Gastroesophageal sphincter (tissue), 4 donors: ENCODE measurements at regions not wholly inside any gene's neighbourhood (a gene's known extent, or its start where the extent isn't known, plus 50 kb on each side); places are given as distances from the start of the nearest gene placed in this dataset.

Experiments used
- ATAC-seq: fragments of 150-250 bp; one replicate; pipeline ENCODE4 v1.9.1; 2016; ENCODE audit warnings: mild to moderate bottlenecking, moderate library complexity
- H3K27ac ChIP-seq, 4 donors: fragments of 200-600 bp; sonication (generic) in 3 of 4; 1 replicate in 3 of 4; 2 replicates in 1 of 4; pipeline ENCODE4 v1.5.1; 2016 to 2019
- H3K27me3 ChIP-seq: fragments of 200-600 bp; sonication (generic); one replicate; pipeline ENCODE4 v1.5.1; 2019
- H3K36me3 ChIP-seq, 2 donors: fragments of 200-600 bp; sonication (generic); one replicate each; pipeline ENCODE4 v1.5.1; 2019; ENCODE audit warnings: control low read depth in 1 of 2
- H3K4me1 ChIP-seq, 3 donors: fragments of 200-600 bp; sonication (generic); 1 replicate in 2 of 3; 2 replicates in 1 of 3; pipeline ENCODE4 v1.5.1; 2016 to 2019; ENCODE audit warnings: control low read depth in 2 of 3
- H3K4me3 ChIP-seq, 2 donors: fragments of 200-600 bp; sonication (generic); one replicate each; pipeline ENCODE4 v1.5.1; 2019; ENCODE audit warnings: mild to moderate bottlenecking in 1 of 2, moderate library complexity in 1 of 2
- H3K9me3 ChIP-seq, 3 donors: fragments of 200-600 bp; sonication (generic); one replicate each; pipeline ENCODE4 v1.5.1; 2017 to 2019; ENCODE audit warnings: control low read depth in 2 of 3
- CTCF ChIP-seq, 4 experiments: fragments of 200-600 bp in 2 of 4; fragments of 450-650 bp in 2 of 4; sonication (generic) in 1 of 4; IDR thresholded peaks; one replicate each; pipeline ENCODE4 v1.5.1; 2017 to 2019; ENCODE audit warnings: antibody characterized with exemption in 4 of 4, mild to moderate bottlenecking in 2 of 4, moderate library complexity in 2 of 4
- EP300 ChIP-seq: sonication (generic); formaldehyde crosslinking; IDR thresholded peaks from one replicate; pipeline ENCODE4 v1.6.1; 2017; ENCODE audit warnings: antibody characterized with exemption, mild to moderate bottlenecking
- POLR2A ChIP-seq, 2 donors: fragments of 450-650 bp; IDR thresholded peaks; one replicate each; pipeline ENCODE4 v1.6.1; 2017; ENCODE audit warnings: antibody characterized with exemption in 2 of 2, mild to moderate bottlenecking in 2 of 2, moderate library complexity in 1 of 2
- POLR2AphosphoS5 ChIP-seq: sonication (generic); formaldehyde crosslinking; IDR thresholded peaks from one replicate; pipeline ENCODE4 v1.6.1; 2017; ENCODE audit warnings: antibody characterized with exemption
- WGBS, 2 donors: methylation state at CpG; one replicate each; pipeline ENCODE4 v1.1.5; 2018; ENCODE audit warnings: low coverage in 1 of 2; 5-methylcytosine and 5-hydroxymethylcytosine counted together

GRCh38 chr4:157824021-157824420 is 348.8 kb downstream of the GASK1B start:
- no peak for ATAC-seq
- WGBS, 2 donors, result no CpG with 5 or more reads among the region's 8 CpGs
- Histone ChIP-seq H3K4me3 (no peak overlapping the region), H3K4me1 (no peaks in the 10 kb centered on the region), H3K27me3 (no peaks in the 10 kb centered on the region), H3K9me3 (peaks cover 0 to 7% (median 0%) of the 10 kb centered on the region in 3 donors), H3K27ac (no peak overlapping the region), H3K36me3 (no peaks in the 10 kb centered on the region)
- TF ChIP-seq CTCF (IDR thresholded peaks at IDR 0.05), result no peak
- no peak for TF ChIP-seq EP300
- no peak for TF ChIP-seq POLR2AphosphoS5
- TF ChIP-seq POLR2A (IDR thresholded peaks at IDR 0.05), result no peak

GRCh38 chr4:157821814-157822213 is 351.0 kb downstream of the GASK1B start:
- ATAC-seq, result no peak
- TF ChIP-seq POLR2A (IDR thresholded peaks at IDR 0.05), result no peak
- TF ChIP-seq POLR2AphosphoS5, result no peak
- TF ChIP-seq EP300, result no peak
- no peak for TF ChIP-seq CTCF (IDR thresholded peaks at IDR 0.05)
- 54% methylated on average over 3 of the region's 15 CpGs; no CpG with 5 or more reads in 1 of the 2 donors for WGBS, 2 donors

GRCh38 chr4:157819693-157820464 is 352.9 kb downstream of the GASK1B start:
- no peak for ATAC-seq
- TF ChIP-seq CTCF (IDR thresholded peaks at IDR 0.05), result no peak
- no peaks in the 10 kb centered on the region for H3K27me3 ChIP-seq

More at GRCh38 chr4:157821814-157822213, 351.0 kb downstream of the GASK1B start:
- H3K4me1 ChIP-seq, result no peaks in the 10 kb centered on the region
- no peaks in the 10 kb centered on the region for H3K36me3 ChIP-seq
- no peak overlapping the region for H3K27ac ChIP-seq
- H3K9me3 ChIP-seq, result peaks cover 0 to 7% (median 0%) of the 10 kb centered on the region in 3 donors
- no peaks in the 10 kb centered on the region for H3K27me3 ChIP-seq
- no peak overlapping the region for H3K4me3 ChIP-seq

GRCh38 chr4:157818946-157819692 is 353.7 kb downstream of the GASK1B start:
- Histone ChIP-seq H3K36me3 (no peaks in the 10 kb centered on the region), H3K27ac (no peak overlapping the region), H3K27me3 (no peaks in the 10 kb centered on the region), H3K4me3 (no peak overlapping the region), H3K9me3 (no peaks in the 10 kb centered on the region), H3K4me1 (no peaks in the 10 kb centered on the region)
- no peak for TF ChIP-seq POLR2A (IDR thresholded peaks at IDR 0.05)
- WGBS, 2 donors, result 95% methylated on average over 10 of the region's 20 CpGs; no CpG with 5 or more reads in 1 of the 2 donors
- no peak for ATAC-seq

More at GRCh38 chr4:157819693-157820464, 352.9 kb downstream of the GASK1B start:
- Histone ChIP-seq H3K36me3 (no peaks in the 10 kb centered on the region), H3K27ac (no peak overlapping the region), H3K9me3 (no peaks in the 10 kb centered on the region), H3K4me1 (no peaks in the 10 kb centered on the region), H3K4me3 (no peak overlapping the region)
- 67% methylated on average over 1 of the region's 20 CpGs; no CpG with 5 or more reads in 1 of the 2 donors for WGBS, 2 donors

- no peak for TF ChIP-seq CTCF (IDR thresholded peaks at IDR 0.05)
- TF ChIP-seq EP300, result no peak
- TF ChIP-seq POLR2AphosphoS5, result no peak
- no peak for TF ChIP-seq POLR2A (IDR thresholded peaks at IDR 0.05)
- Histone ChIP-seq H3K9me3 (no peaks in the 10 kb centered on the region), H3K4me3 (no peak overlapping the region), H3K27me3 (no peaks in the 10 kb centered on the region), H3K27ac (no peak overlapping the region), H3K4me1 (peaks cover 0 to 24% (median 0%) of the 10 kb centered on the region in 3 donors), H3K36me3 (no peaks in the 10 kb centered on the region)
- no peak for ATAC-seq
Measured at GRCh38 chr4:157810137-157810774, 362.6 kb downstream of the GASK1B start.
